ENCODE measurements at regions not wholly inside any gene's neighbourhood (a gene's known extent, or its start where the extent isn't known, plus 50 kb on each side); places are given as distances from the start of the nearest gene placed in this dataset.

DNA sequence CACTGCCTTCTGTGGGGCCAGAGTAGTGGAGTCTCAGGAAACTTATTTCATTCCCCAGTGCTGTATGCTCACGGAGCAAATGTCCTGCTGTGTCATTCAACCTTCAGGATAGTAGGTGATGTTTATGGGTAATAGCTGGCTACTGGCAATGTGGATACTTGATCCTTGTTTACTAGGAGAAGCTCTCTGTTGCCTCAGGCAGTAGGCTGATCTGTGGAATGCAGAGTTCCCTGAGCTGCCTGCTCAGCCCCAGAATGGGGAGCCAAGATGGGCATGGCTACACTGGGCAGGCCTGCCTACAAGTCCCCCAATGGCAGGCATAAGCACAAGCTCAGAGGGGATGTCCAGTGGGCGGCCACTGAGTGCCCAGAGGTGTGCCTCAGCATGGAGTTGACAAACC is 323.1 kb upstream of the KCNN2 start:
- Mint-ChIP-seq H3K9me3 (peaks cover 12 to 13% of the 10 kb centered on the region in 2 experiments; a peak in 4 of 5 replicates), H3K27me3 (ENCODE audit: low read depth) (no peaks in the 10 kb centered on the region), H3K4me1 (peaks cover 0 to 4% of the 10 kb centered on the region in 2 experiments; a peak in 1 of 4 replicates), H3K27ac (no peak overlapping the region), H3K36me3 (ENCODE audit: insufficient read depth in 1 of 3, low read depth in 3 of 3) (peaks cover 2 to 19% (median 3%) of the 10 kb centered on the region in 3 experiments; a peak in 2 of 7 replicates), H3K4me3 (no peak overlapping the region)
- no peak overlapping the region for H3K18ac ChIP-seq (ENCODE audit: insufficient read length, low read depth, low read length)
- no peak overlapping the region for H3K27ac ChIP-seq (ENCODE audit: insufficient read length, low read depth, low read length)
- H3K56ac ChIP-seq (ENCODE audit: insufficient read length, low read depth, low read length): no peak overlapping the region
- no peaks in the 10 kb centered on the region for H3K9me3 ChIP-seq (ENCODE audit: control insufficient read depth, low read depth, low read length)
- H2BK120ac ChIP-seq (ENCODE audit: low read depth, low read length, poor library complexity, severe bottlenecking): no peak overlapping the region
- H3K4ac ChIP-seq (ENCODE audit: low read depth, low read length): no peak overlapping the region
- H3K4me2 ChIP-seq (ENCODE audit: insufficient read depth, insufficient read length, low read length): no peak overlapping the region
- H4K20me1 ChIP-seq (ENCODE audit: control insufficient read depth, insufficient read depth, insufficient read length): no peaks in the 10 kb centered on the region
- no peaks in the 10 kb centered on the region; the same call in 1 of the 2 replicates for H3K4me1 ChIP-seq (ENCODE audit: insufficient read depth, low read length)
- H3T11ph ChIP-seq (ENCODE audit: low read length): no peak overlapping the region
- no CpG with 5 or more reads among the region's 2 CpGs for WGBS (ENCODE audit: extremely low coverage, insufficient read length, low lambda C conversion rate)
- no peak overlapping the region for H4K5ac ChIP-seq (ENCODE audit: insufficient read length, low read depth, low read length)
- no peak overlapping the region for H2BK5ac ChIP-seq (ENCODE audit: insufficient read length, low read length)
- no peak overlapping the region for H2BK15ac ChIP-seq (ENCODE audit: low read depth, low read length)
- no peak overlapping the region for H2BK12ac ChIP-seq (ENCODE audit: insufficient read length, low read depth, low read length)
- H3K79me2 ChIP-seq (ENCODE audit: insufficient read depth, low read length): no peaks in the 10 kb centered on the region
- no peak overlapping the region for H3K14ac ChIP-seq (ENCODE audit: insufficient read depth, low read length)
- no peaks in the 10 kb centered on the region for H3K79me1 ChIP-seq (ENCODE audit: insufficient read depth, low read depth, low read length, poor library complexity, severe bottlenecking)
- H4K91ac ChIP-seq (ENCODE audit: insufficient read length, low read depth, low read length): no peak overlapping the region
- TF ChIP-seq, protein P1, sequence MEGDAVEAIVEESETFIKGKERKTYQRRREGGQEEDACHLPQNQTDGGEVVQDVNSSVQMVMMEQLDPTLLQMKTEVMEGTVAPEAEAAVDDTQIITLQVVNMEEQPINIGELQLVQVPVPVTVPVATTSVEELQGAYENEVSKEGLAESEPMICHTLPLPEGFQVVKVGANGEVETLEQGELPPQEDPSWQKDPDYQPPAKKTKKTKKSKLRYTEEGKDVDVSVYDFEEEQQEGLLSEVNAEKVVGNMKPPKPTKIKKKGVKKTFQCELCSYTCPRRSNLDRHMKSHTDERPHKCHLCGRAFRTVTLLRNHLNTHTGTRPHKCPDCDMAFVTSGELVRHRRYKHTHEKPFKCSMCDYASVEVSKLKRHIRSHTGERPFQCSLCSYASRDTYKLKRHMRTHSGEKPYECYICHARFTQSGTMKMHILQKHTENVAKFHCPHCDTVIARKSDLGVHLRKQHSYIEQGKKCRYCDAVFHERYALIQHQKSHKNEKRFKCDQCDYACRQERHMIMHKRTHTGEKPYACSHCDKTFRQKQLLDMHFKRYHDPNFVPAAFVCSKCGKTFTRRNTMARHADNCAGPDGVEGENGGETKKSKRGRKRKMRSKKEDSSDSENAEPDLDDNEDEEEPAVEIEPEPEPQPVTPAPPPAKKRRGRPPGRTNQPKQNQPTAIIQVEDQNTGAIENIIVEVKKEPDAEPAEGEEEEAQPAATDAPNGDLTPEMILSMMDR (conservative IDR thresholded peaks at IDR 0.05): no peak
- H3K23me2 ChIP-seq (ENCODE audit: insufficient read length, low read depth, low read length, poor library complexity, severe bottlenecking): no peaks in the 10 kb centered on the region
- H3K27me3 ChIP-seq (ENCODE audit: insufficient read depth, low read length): no peaks in the 10 kb centered on the region
- H3K9ac ChIP-seq (ENCODE audit: extremely low read depth, insufficient read length, low read length): no peak overlapping the region
- H2BK20ac ChIP-seq (ENCODE audit: low read depth, low read length, poor library complexity, severe bottlenecking): no peak overlapping the region
- no peak overlapping the region for H2AK5ac ChIP-seq (ENCODE audit: insufficient read length, low read length)
- DNase-seq: no peak
- H2AFZ ChIP-seq (ENCODE audit: low read length): no peak overlapping the region
- no peak overlapping the region for H3K23ac ChIP-seq (ENCODE audit: insufficient read length, low read depth, low read length)
- no peak overlapping the region for H4K8ac ChIP-seq (replicated peaks; ENCODE audit: insufficient read length, low read depth, low read length)
